ENCODE measurements at regions not wholly inside any gene's neighbourhood (a gene's known extent, or its start where the extent isn't known, plus 50 kb on each side); places are given as distances from the start of the nearest gene placed in this dataset.
"Not testable (repeated sequence)": the region's sequence is repeated elsewhere in the genome, so short reads cannot be mapped to it uniquely, and the experiment has no call there.

GRCh38 chr4:55001538-55001937, 123.9 kb downstream of the KDR start:
- intact Hi-C loops (cut with micrococcal nuclease) = no loop called here
- no peak overlapping the region for H3K27ac Mint-ChIP-seq
- WGBS (ENCODE audit: insufficient coverage) = no CpG with 5 or more reads among the region's 1 CpG
- H3K4me3 Mint-ChIP-seq = no peak overlapping the region
- no peaks in the 10 kb centered on the region for H3K9me3 ChIP-seq (ENCODE audit: control extremely low read depth in 1 of 3, control insufficient read depth in 2 of 3, insufficient read depth in 1 of 3, low read length in 2 of 3)
- H3K4me1 ChIP-seq (ENCODE audit: control insufficient read depth in 2 of 2, insufficient read depth in 2 of 2, low read length in 2 of 2) = no peaks in the 10 kb centered on the region
- H3K27me3 Mint-ChIP-seq = peaks cover 2% of the 10 kb centered on the region
- no peak overlapping the region for H2AFZ ChIP-seq (ENCODE audit: insufficient read depth, low read depth, low read length, poor library complexity, severe bottlenecking)
- DNase-seq = no peak
- no peak overlapping the region for H3K4me2 ChIP-seq (replicated peaks; ENCODE audit: low read depth, low read length, poor library complexity, severe bottlenecking)
- POLR2A ChIA-PET = no interaction called here
- H3K4me1 Mint-ChIP-seq = no peaks in the 10 kb centered on the region
- no peaks in the 10 kb centered on the region for H3K27me3 ChIP-seq (replicated peaks in 1 of 4; ENCODE audit: control extremely low read depth in 1 of 4, control insufficient read depth in 3 of 4, insufficient read depth in 4 of 4, low read length in 3 of 4)
- H3K79me2 ChIP-seq (ENCODE audit: control insufficient read depth, insufficient read depth, low read length) = no peaks in the 10 kb centered on the region
- H3K4me3 ChIP-seq (ENCODE audit: control extremely low read depth in 1 of 5, extremely low read depth in 1 of 5, insufficient read depth in 1 of 5, low read depth in 2 of 5, low read length in 4 of 5) = no peak overlapping the region
- no peak for ATAC-seq (ENCODE audit: low read depth)
- no peak overlapping the region for H3K27ac ChIP-seq (ENCODE audit: low read length in 2 of 2)
- TF ChIP-seq EZH2 (IDR thresholded peaks at IDR 0.05; ENCODE audit: borderline replicate concordance, insufficient read depth, low read depth, low read length, poor library complexity, severe bottlenecking) (no peak), CTCF (IDR thresholded peaks at IDR 0.05) (no peak)
- H3K36me3 ChIP-seq (replicated peaks in 1 of 2; ENCODE audit: control extremely low read depth in 1 of 2, control insufficient read depth in 1 of 2, extremely low read depth in 1 of 2, insufficient read depth in 2 of 2, low read length in 1 of 2) = no peaks in the 10 kb centered on the region
- CTCF ChIA-PET = no interaction called here
- H3K9ac ChIP-seq (ENCODE audit: low read length) = no peak overlapping the region
- no peaks in the 10 kb centered on the region for H4K20me1 ChIP-seq (ENCODE audit: control insufficient read depth, insufficient read depth, low read length, poor library complexity, severe bottlenecking)
- H3K9me3 Mint-ChIP-seq (ENCODE audit: insufficient read depth) = peaks cover 1% of the 10 kb centered on the region

- H3K4me1 Mint-ChIP-seq = no peaks in the 10 kb centered on the region
- H3K79me2 ChIP-seq (ENCODE audit: control insufficient read depth, insufficient read depth, low read length) = no peaks in the 10 kb centered on the region
- no peak overlapping the region for H3K27ac ChIP-seq (ENCODE audit: low read length in 2 of 2)
- H3K9ac ChIP-seq (ENCODE audit: low read length) = no peak overlapping the region
- no peak overlapping the region for H3K4me3 ChIP-seq (ENCODE audit: control extremely low read depth in 1 of 5, extremely low read depth in 1 of 5, insufficient read depth in 1 of 5, low read depth in 2 of 5, low read length in 4 of 5)
- H3K4me2 ChIP-seq (replicated peaks; ENCODE audit: low read depth, low read length, poor library complexity, severe bottlenecking) = no peak overlapping the region
- H3K27me3 ChIP-seq (replicated peaks in 1 of 4; ENCODE audit: control extremely low read depth in 1 of 4, control insufficient read depth in 3 of 4, insufficient read depth in 4 of 4, low read length in 3 of 4) = no peaks in the 10 kb centered on the region
- TF ChIP-seq EZH2 (IDR thresholded peaks at IDR 0.05; ENCODE audit: borderline replicate concordance, insufficient read depth, low read depth, low read length, poor library complexity, severe bottlenecking) (no peak), CTCF (IDR thresholded peaks at IDR 0.05) (no peak)
- ChIA-PET POLR2A (no interaction called here), CTCF (no interaction called here)
- H3K9me3 ChIP-seq (ENCODE audit: control extremely low read depth in 1 of 3, control insufficient read depth in 2 of 3, insufficient read depth in 1 of 3, low read length in 2 of 3) = peaks cover 0 to 3% (median 0%) of the 10 kb centered on the region in 3 donors
- H3K27ac Mint-ChIP-seq = no peak overlapping the region
- H2AFZ ChIP-seq (ENCODE audit: insufficient read depth, low read depth, low read length, poor library complexity, severe bottlenecking) = no peak overlapping the region
- H3K27me3 Mint-ChIP-seq = peaks cover 2% of the 10 kb centered on the region
- H3K4me3 Mint-ChIP-seq = no peak overlapping the region
- no peaks in the 10 kb centered on the region for H3K36me3 ChIP-seq (replicated peaks in 1 of 2; ENCODE audit: control extremely low read depth in 1 of 2, control insufficient read depth in 1 of 2, extremely low read depth in 1 of 2, insufficient read depth in 2 of 2, low read length in 1 of 2)
- no peaks in the 10 kb centered on the region for H3K4me1 ChIP-seq (ENCODE audit: control insufficient read depth in 2 of 2, insufficient read depth in 2 of 2, low read length in 2 of 2)
- intact Hi-C loops (cut with micrococcal nuclease) = no loop called here
- ATAC-seq (ENCODE audit: low read depth) (no peak), DNase-seq (no peak)
- no peaks in the 10 kb centered on the region for H4K20me1 ChIP-seq (ENCODE audit: control insufficient read depth, insufficient read depth, low read length, poor library complexity, severe bottlenecking)
- H3K9me3 Mint-ChIP-seq (ENCODE audit: insufficient read depth) = peaks cover 3% of the 10 kb centered on the region
These were observed 126.4 kb downstream of the KDR start for GRCh38 chr4:54999003-54999402.

GRCh38 chr4:54993473-54994026, 131.8 kb downstream of the KDR start:
- H3K4me2 ChIP-seq (replicated peaks; ENCODE audit: low read depth, low read length, poor library complexity, severe bottlenecking); H3K27me3 ChIP-seq (replicated peaks in 1 of 4; ENCODE audit: control extremely low read depth in 1 of 4, control insufficient read depth in 3 of 4, insufficient read depth in 4 of 4, low read length in 3 of 4); H3K9me3 ChIP-seq (ENCODE audit: control extremely low read depth in 1 of 3, control insufficient read depth in 2 of 3, insufficient read depth in 1 of 3, low read length in 2 of 3); H3K27ac Mint-ChIP-seq; ATAC-seq (ENCODE audit: low read depth); DNase-seq; H4K20me1 ChIP-seq (ENCODE audit: control insufficient read depth, insufficient read depth, low read length, poor library complexity, severe bottlenecking); intact Hi-C loops (cut with micrococcal nuclease); H3K4me1 Mint-ChIP-seq; H3K9me3 Mint-ChIP-seq (ENCODE audit: insufficient read depth); H3K36me3 ChIP-seq (replicated peaks in 1 of 2; ENCODE audit: control extremely low read depth in 1 of 2, control insufficient read depth in 1 of 2, extremely low read depth in 1 of 2, insufficient read depth in 2 of 2, low read length in 1 of 2); H3K4me1 ChIP-seq (ENCODE audit: control insufficient read depth in 2 of 2, insufficient read depth in 2 of 2, low read length in 2 of 2); H3K9ac ChIP-seq (ENCODE audit: low read length); H3K4me3 Mint-ChIP-seq; H3K79me2 ChIP-seq (ENCODE audit: control insufficient read depth, insufficient read depth, low read length); H3K27ac ChIP-seq (ENCODE audit: low read length in 2 of 2); CTCF ChIA-PET; POLR2A ChIA-PET; H3K27me3 Mint-ChIP-seq; H3K4me3 ChIP-seq (ENCODE audit: control extremely low read depth in 1 of 5, extremely low read depth in 1 of 5, insufficient read depth in 1 of 5, low read depth in 2 of 5, low read length in 4 of 5); H2AFZ ChIP-seq (ENCODE audit: insufficient read depth, low read depth, low read length, poor library complexity, severe bottlenecking): not testable (repeated sequence)
- WGBS (ENCODE audit: insufficient coverage) = 93% methylated on average over 26 of the region's 28 CpGs

Data from B cell (primary cell).